ENCODE measurements at regions not wholly inside any gene's neighbourhood (a gene's known extent, or its start where the extent isn't known, plus 50 kb on each side); places are given as distances from the start of the nearest gene placed in this dataset.

DNA sequence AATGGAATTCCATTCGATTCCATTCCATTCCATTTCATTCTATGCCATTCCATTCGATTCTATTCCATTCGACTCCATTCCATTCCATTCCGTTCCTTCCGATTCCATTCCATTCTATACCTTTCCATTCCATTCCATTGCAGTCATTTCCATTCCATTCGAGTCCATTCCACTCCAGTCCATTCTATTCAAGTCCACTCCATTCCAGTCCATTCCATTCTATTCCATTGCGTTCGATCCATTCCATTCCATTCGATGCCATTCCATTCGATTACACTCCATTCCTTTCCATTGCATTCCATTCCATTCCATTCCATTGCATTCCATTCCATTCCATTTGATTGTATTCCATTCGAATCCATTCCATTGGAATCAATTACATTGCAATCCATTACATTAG lies 1119.8 kb downstream of the RPIA start:
- TF ChIP-seq POLR2A (IDR thresholded peaks at IDR 0.05; ENCODE audit: low read length) (no peak), GATA1 (IDR thresholded peaks at IDR 0.05; ENCODE audit: low read depth, low read length) (no peak)
